Vagina (tissue), 2 donors: ENCODE measurements at regions not wholly inside any gene's neighbourhood (a gene's known extent, or its start where the extent isn't known, plus 50 kb on each side); places are given as distances from the start of the nearest gene placed in this dataset.

Experiments used
- DNase-seq, 2 donors: peaks; one replicate each; pipeline ENCODE4 v3.0.0-alpha.2; 2017; ENCODE audit errors: extremely low spot score in 2 of 2
- H3K27ac ChIP-seq: fragments of 200-600 bp; sonication (generic); one replicate; pipeline ENCODE4 v1.5.1; 2019
- H3K27me3 ChIP-seq: fragments of 200-600 bp; sonication (generic); one replicate; pipeline ENCODE4 v1.5.1; 2019
- H3K36me3 ChIP-seq, 2 donors: fragments of 200-600 bp; sonication (generic); one replicate each; pipeline ENCODE4 v1.5.1; 2017 to 2019
- H3K4me1 ChIP-seq: fragments of 200-600 bp; sonication (generic); one replicate; pipeline ENCODE4 v1.5.1; 2019
- H3K4me3 ChIP-seq, 2 donors: fragments of 200-600 bp; sonication (generic); 1 replicate in 1 of 2; 2 replicates in 1 of 2; pipeline ENCODE4 v1.5.1; 2016 to 2019
- H3K9me3 ChIP-seq: fragments of 200-600 bp; sonication (generic); one replicate; pipeline ENCODE4 v1.5.1; 2019
- POLR2A ChIP-seq, 2 donors: fragments of 450-650 bp; IDR thresholded peaks; one replicate each; pipeline ENCODE4 v1.6.1; 2017; ENCODE audit warnings: antibody characterized with exemption in 2 of 2, mild to moderate bottlenecking in 2 of 2, moderate library complexity in 2 of 2
- POLR2AphosphoS5 ChIP-seq, 2 donors: sonication (generic); formaldehyde crosslinking; IDR thresholded peaks; one replicate each; pipeline ENCODE4 v1.9.0; 2017; ENCODE audit warnings: antibody characterized with exemption in 2 of 2, mild to moderate bottlenecking in 2 of 2, low read depth in 1 of 2; ENCODE audit not compliant: insufficient read depth in 1 of 2
- intact Hi-C: fragments of 100-400 bp; cut with DNase I; formaldehyde crosslinking; loops from one replicate; pipeline ENCODE4 v1.15.1; 2023
- TF ChIP-seq, protein P1 (sequence below), 3 experiments: fragments of 450-650 bp in 2 of 3; fragments of 200-600 bp in 1 of 3; sonication (generic) in 1 of 3; IDR thresholded peaks; one replicate each; pipeline ENCODE4 v1.5.1; 2017 to 2019; ENCODE audit warnings: antibody characterized with exemption in 3 of 3, mild to moderate bottlenecking in 2 of 3, moderate library complexity in 2 of 3

DNA sequence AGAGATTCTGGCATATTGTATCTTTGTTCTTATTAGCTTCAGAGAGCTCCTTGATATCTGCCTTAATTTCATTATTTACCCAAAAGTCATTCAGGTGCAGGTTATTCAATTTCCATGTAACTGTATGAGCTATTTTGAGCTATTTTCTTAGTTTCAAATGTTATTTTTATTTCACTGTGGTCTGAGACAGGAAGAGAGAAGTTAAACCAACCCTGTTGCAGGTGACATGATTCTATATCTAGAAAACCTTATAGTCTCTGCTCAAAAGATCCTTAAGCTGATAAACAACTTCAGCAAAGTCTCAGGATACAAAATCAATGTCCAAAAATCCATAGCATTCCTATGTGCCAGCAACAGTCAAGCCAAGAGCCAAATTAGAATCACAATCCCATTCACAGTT is 1644.0 kb upstream of the B3GALT2 start:
- intact Hi-C loops = no loop called here
- Histone ChIP-seq H3K4me3 (no peak overlapping the region), H3K4me1 (no peaks in the 10 kb centered on the region), H3K36me3 (no peaks in the 10 kb centered on the region), H3K27ac (no peak overlapping the region), H3K9me3 (no peaks in the 10 kb centered on the region), H3K27me3 (no peaks in the 10 kb centered on the region)
- no peak for DNase-seq
- TF ChIP-seq, protein P1, sequence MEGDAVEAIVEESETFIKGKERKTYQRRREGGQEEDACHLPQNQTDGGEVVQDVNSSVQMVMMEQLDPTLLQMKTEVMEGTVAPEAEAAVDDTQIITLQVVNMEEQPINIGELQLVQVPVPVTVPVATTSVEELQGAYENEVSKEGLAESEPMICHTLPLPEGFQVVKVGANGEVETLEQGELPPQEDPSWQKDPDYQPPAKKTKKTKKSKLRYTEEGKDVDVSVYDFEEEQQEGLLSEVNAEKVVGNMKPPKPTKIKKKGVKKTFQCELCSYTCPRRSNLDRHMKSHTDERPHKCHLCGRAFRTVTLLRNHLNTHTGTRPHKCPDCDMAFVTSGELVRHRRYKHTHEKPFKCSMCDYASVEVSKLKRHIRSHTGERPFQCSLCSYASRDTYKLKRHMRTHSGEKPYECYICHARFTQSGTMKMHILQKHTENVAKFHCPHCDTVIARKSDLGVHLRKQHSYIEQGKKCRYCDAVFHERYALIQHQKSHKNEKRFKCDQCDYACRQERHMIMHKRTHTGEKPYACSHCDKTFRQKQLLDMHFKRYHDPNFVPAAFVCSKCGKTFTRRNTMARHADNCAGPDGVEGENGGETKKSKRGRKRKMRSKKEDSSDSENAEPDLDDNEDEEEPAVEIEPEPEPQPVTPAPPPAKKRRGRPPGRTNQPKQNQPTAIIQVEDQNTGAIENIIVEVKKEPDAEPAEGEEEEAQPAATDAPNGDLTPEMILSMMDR (IDR thresholded peaks at IDR 0.05) = no peak
- no peak for TF ChIP-seq POLR2AphosphoS5 (IDR thresholded peaks at IDR 0.05; ENCODE audit: insufficient read depth in 1 of 2, low read depth in 1 of 2)
- TF ChIP-seq POLR2A (IDR thresholded peaks at IDR 0.05) = no peak

DNA sequence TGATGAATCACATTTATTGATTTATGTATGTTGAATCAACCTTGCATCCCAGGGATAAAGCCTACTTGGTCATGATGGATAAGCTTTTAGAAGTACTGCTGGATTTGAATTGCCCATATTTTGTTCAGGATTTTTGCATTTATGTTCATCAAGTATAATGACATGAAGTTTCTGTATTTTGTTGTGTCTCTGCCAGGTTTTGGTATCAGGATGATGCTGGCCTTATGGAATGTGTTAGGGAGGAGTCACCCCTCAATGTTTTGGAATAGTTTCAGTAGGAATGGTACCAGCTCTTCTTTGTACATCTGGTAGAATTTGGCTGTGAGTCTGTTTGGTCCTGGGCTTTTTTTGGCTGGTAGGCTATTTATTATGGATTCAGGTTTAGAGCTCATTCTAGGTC is 1643.1 kb upstream of the B3GALT2 start:
- DNase-seq = no peak
- no peaks in the 10 kb centered on the region for H3K36me3 ChIP-seq
- intact Hi-C loops = no loop called here
- TF ChIP-seq POLR2A (IDR thresholded peaks at IDR 0.05) (no peak), POLR2AphosphoS5 (IDR thresholded peaks at IDR 0.05; ENCODE audit: insufficient read depth in 1 of 2, low read depth in 1 of 2) (no peak)
- TF ChIP-seq, protein P1 (IDR thresholded peaks at IDR 0.05) = no peak
- no peaks in the 10 kb centered on the region for H3K4me1 ChIP-seq
- no peaks in the 10 kb centered on the region for H3K27me3 ChIP-seq
- no peaks in the 10 kb centered on the region for H3K9me3 ChIP-seq
- H3K27ac ChIP-seq = no peak overlapping the region
- H3K4me3 ChIP-seq = no peak overlapping the region

DNA sequence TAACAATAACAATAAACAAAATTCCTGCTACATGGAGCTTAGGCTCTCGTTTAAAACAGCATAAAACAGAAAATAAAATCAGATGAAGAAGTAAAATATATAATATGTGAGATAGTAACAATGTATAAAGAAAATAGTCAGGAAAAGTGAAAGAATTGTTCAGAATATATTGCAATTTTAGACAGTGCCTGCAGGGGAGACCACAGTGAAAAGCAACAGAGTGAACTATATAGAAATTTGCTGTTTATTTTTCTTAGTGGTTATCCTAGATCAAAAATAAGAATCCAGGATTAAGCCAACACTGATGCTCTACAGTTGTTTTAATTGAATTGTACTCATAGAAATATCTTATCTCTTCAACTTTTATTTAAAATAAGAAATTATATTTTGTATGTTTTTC is 1639.0 kb upstream of the B3GALT2 start:
- Histone ChIP-seq H3K4me3 (no peak overlapping the region), H3K27ac (no peak overlapping the region), H3K9me3 (no peaks in the 10 kb centered on the region), H3K27me3 (no peaks in the 10 kb centered on the region), H3K4me1 (no peaks in the 10 kb centered on the region), H3K36me3 (no peaks in the 10 kb centered on the region)
- no peak for TF ChIP-seq POLR2AphosphoS5 (IDR thresholded peaks at IDR 0.05; ENCODE audit: insufficient read depth in 1 of 2, low read depth in 1 of 2)
- TF ChIP-seq, protein P1 (IDR thresholded peaks at IDR 0.05) = no peak
- TF ChIP-seq POLR2A (IDR thresholded peaks at IDR 0.05) = no peak
- DNase-seq = no peak
- intact Hi-C loops = no loop called here

DNA sequence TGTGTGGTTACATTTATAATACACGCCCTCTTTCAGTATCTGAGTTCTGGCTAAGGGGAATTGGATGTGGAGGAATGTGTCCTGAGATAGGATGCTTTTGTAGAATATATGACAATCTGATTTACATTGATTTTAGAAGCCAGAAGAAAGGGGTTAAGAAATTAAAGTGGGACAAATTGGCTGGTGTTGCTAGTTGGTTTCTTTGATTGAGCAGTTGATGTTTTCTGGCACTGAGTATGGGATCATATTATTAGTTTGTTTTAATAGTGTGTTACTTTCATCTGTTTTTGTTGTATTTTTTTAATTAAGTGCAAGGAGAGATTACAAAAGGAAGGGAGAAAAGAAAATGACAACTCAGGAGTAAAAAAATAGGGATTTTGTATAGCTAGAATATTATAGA is 1634.7 kb upstream of the B3GALT2 start:
- Histone ChIP-seq H3K9me3 (no peaks in the 10 kb centered on the region), H3K4me1 (no peaks in the 10 kb centered on the region), H3K36me3 (no peaks in the 10 kb centered on the region), H3K27ac (no peak overlapping the region), H3K27me3 (no peaks in the 10 kb centered on the region), H3K4me3 (no peak overlapping the region)
- intact Hi-C loops = no loop called here
- TF ChIP-seq, protein P1 (IDR thresholded peaks at IDR 0.05) = no peak
- TF ChIP-seq POLR2AphosphoS5 (IDR thresholded peaks at IDR 0.05; ENCODE audit: insufficient read depth in 1 of 2, low read depth in 1 of 2) (no peak), POLR2A (IDR thresholded peaks at IDR 0.05) (no peak)
- DNase-seq = no peak

DNA sequence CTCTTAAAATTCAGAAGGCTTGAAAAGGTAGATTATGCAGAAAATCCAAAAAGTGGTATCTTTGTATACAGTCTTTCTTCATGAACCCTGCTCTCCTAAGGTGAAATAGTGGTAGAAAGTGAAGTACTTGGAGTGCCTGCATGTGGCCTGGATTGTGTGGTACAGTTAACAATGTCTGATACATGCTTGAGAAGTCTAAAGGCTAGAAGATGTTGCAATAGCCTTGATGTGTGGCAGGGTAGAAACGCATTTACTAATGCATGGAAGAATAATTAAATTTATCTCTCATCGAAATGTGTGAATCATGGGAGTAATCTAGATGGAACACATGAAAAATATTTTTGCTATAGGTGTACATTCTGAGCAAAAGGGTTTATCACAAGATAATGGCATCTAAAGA is 1632.3 kb upstream of the B3GALT2 start:
- intact Hi-C loops = no loop called here

More for the DNA sequence above, 1632.3 kb upstream of the B3GALT2 start:
- no peak overlapping the region for H3K4me3 ChIP-seq
- no peak for TF ChIP-seq POLR2A (IDR thresholded peaks at IDR 0.05)
- no peak for TF ChIP-seq POLR2AphosphoS5 (IDR thresholded peaks at IDR 0.05; ENCODE audit: insufficient read depth in 1 of 2, low read depth in 1 of 2)
- TF ChIP-seq, protein P1 (IDR thresholded peaks at IDR 0.05) = no peak
- H3K27ac ChIP-seq = no peak overlapping the region
- H3K36me3 ChIP-seq = no peaks in the 10 kb centered on the region
- DNase-seq = no peak
- no peaks in the 10 kb centered on the region for H3K4me1 ChIP-seq
- H3K27me3 ChIP-seq = no peaks in the 10 kb centered on the region
- no peaks in the 10 kb centered on the region for H3K9me3 ChIP-seq
